A549 (cell line): ENCODE measurements at regions not wholly inside any gene's neighbourhood (a gene's known extent, or its start where the extent isn't known, plus 50 kb on each side); places are given as distances from the start of the nearest gene placed in this dataset.

Source experiments
- ATAC-seq, 2 experiments: fragments of 200-7000 bp in 1 of 2; fragments of >200 bp in 1 of 2; cut with Nextera tagmentation in 1 of 2; cut with Tn5 transposase in 1 of 2; 3 replicates each; pipeline versions ENCODE4 v1.8.0 to v1.9.1; 2018 to 2020; ENCODE audit warnings: mild to moderate bottlenecking in 1 of 2, moderate library complexity in 1 of 2
- CTCF ChIA-PET: fragments of 300-600 bp; sonication (Branson Sonifier 250); formaldehyde crosslinking; extraction: SDS; loops from one replicate; lab custom pipeline; 2021; ENCODE audit warnings: antibody characterized with exemption, inconsistent platforms; lab: Yijun Ruan, JAX
- POLR2A ChIA-PET: fragments of 350-600 bp; formaldehyde crosslinking; extraction: SDS; loops from one replicate; lab custom pipeline; 2021; ENCODE audit warnings: antibody characterized with exemption, inconsistent platforms; lab: Yijun Ruan, JAX
- DNase-seq, 2 experiments: peaks; one replicate each; pipeline versions ENCODE4 v3.0.0 to v3.0.0-alpha.2; 2011 to 2016; ENCODE audit warnings: low read depth in 1 of 2, low spot score in 1 of 2
- FAIRE-seq: peaks from 2 replicates; lab custom pipeline; 2011; peaks lifted over from hg19 to GRCh38; lab: Jason Lieb, UNC
- H3K27ac ChIP-seq, 2 experiments: fragments of >200 bp; sonication (Bioruptor Twin); formaldehyde crosslinking; 3 replicates each; pipeline ENCODE4 v1.5.1; 2016 to 2017
- H3K4me1 ChIP-seq: fragments of >200 bp; sonication (Bioruptor Twin); formaldehyde crosslinking; 3 replicates; pipeline ENCODE4 v1.6.1; 2016
- H3K4me2 ChIP-seq: fragments of >200 bp; sonication (Bioruptor Twin); formaldehyde crosslinking; 3 replicates; pipeline ENCODE4 v1.6.1; 2016
- H3K4me3 ChIP-seq: fragments of >200 bp; sonication (Bioruptor Twin); formaldehyde crosslinking; 3 replicates; pipeline ENCODE4 v1.5.1; 2016
- H3K9me3 ChIP-seq: fragments of >200 bp; sonication (Bioruptor Twin); formaldehyde crosslinking; 3 replicates; pipeline ENCODE4 v1.6.1; 2016
- BHLHE40 ChIP-seq: IDR thresholded peaks from 2 replicates; pipeline ENCODE4 v1.6.1; 2012; ENCODE audit warnings: low read depth, low read length, inconsistent platforms
- CBX8 ChIP-seq: fragments of 200-600 bp; sonication (generic); IDR thresholded peaks from 2 replicates; pipeline ENCODE4 v1.6.1; 2016
- CEBPB ChIP-seq, 2 experiments: fragments of >200 bp in 1 of 2; sonication (Bioruptor Twin) in 1 of 2; formaldehyde crosslinking in 1 of 2; IDR thresholded peaks; 2 replicates each; pipeline ENCODE4 v1.6.1; 2012 to 2016
- CHD2 ChIP-seq: fragments of 150-350 bp; IDR thresholded peaks from 2 replicates; pipeline ENCODE4 v1.6.1; 2014; ENCODE audit warnings: low read length; ENCODE audit not compliant: partially characterized antibody
- CHD4 ChIP-seq: fragments of 200-600 bp; sonication (generic); IDR thresholded peaks from 2 replicates; pipeline ENCODE4 v1.6.1; 2016; ENCODE audit warnings: antibody characterized with exemption, mild to moderate bottlenecking, borderline replicate concordance
- EHMT2 ChIP-seq: fragments of 200-600 bp; sonication (generic); IDR thresholded peaks from 2 replicates; pipeline ENCODE4 v1.6.1; 2016; ENCODE audit warnings: antibody characterized with exemption, low read depth, mild to moderate bottlenecking, moderate library complexity
- EP300 ChIP-seq, 2 experiments: fragments of >200 bp; sonication (Bioruptor Twin); formaldehyde crosslinking; IDR thresholded peaks; 2 replicates in 1 of 2; 3 replicates in 1 of 2; pipeline ENCODE4 v1.6.1; 2016 to 2017
- ESRRA ChIP-seq: fragments of 150-350 bp; IDR thresholded peaks from 2 replicates; pipeline ENCODE4 v1.6.1; 2014; ENCODE audit warnings: mild to moderate bottlenecking, low read length, borderline replicate concordance
- FOSB ChIP-seq: fragments of 250-450 bp; sonication (Bioruptor Pico); IDR thresholded peaks from 2 replicates; pipeline ENCODE4 v1.5.0; 2020; ENCODE audit warnings: mild to moderate bottlenecking, moderate library complexity
- HDAC2 ChIP-seq: fragments of 200-600 bp; sonication (generic); IDR thresholded peaks from 2 replicates; pipeline ENCODE4 v1.6.1; 2016
- HEYL ChIP-seq: fragments of 250-450 bp; sonication (Bioruptor Pico); IDR thresholded peaks from 2 replicates; pipeline ENCODE4 v1.8.0; 2021; ENCODE audit warnings: mild to moderate bottlenecking, moderate library complexity
- HMGXB4 ChIP-seq: fragments of 250-450 bp; sonication (Bioruptor Pico); IDR thresholded peaks from 2 replicates; pipeline ENCODE4 v1.5.0; 2021; ENCODE audit warnings: mild to moderate bottlenecking, moderate library complexity, borderline replicate concordance
- HOXB13 ChIP-seq: fragments of 250-450 bp; sonication (Bioruptor Pico); IDR thresholded peaks from 2 replicates; pipeline ENCODE4 v1.5.0; 2020; ENCODE audit warnings: low read depth, mild to moderate bottlenecking, moderate library complexity
- HOXB5 ChIP-seq: fragments of 250-450 bp; sonication (Bioruptor Pico); IDR thresholded peaks from 2 replicates; pipeline ENCODE4 v1.5.0; 2020; ENCODE audit warnings: mild to moderate bottlenecking, moderate library complexity
- KDM5A ChIP-seq: fragments of 200-600 bp; sonication (generic); IDR thresholded peaks from 2 replicates; pipeline ENCODE4 v1.6.1; 2016; ENCODE audit warnings: antibody characterized with exemption, mild to moderate bottlenecking
- MAX ChIP-seq: IDR thresholded peaks from 2 replicates; pipeline ENCODE4 v1.6.1; 2012
- MAZ ChIP-seq: fragments of 150-350 bp; IDR thresholded peaks from 2 replicates; pipeline ENCODE4 v1.6.1; 2014; ENCODE audit warnings: antibody characterized with exemption, low read depth, low read length, borderline replicate concordance
- NPAS2 ChIP-seq: fragments of 250-450 bp; sonication (Bioruptor Pico); IDR thresholded peaks from 2 replicates; pipeline ENCODE4 v1.8.0; 2022; ENCODE audit warnings: mild to moderate bottlenecking, moderate library complexity, borderline replicate concordance
- PHF8 ChIP-seq: fragments of 200-600 bp; sonication (generic); IDR thresholded peaks from 2 replicates; pipeline ENCODE4 v1.6.1; 2016; ENCODE audit warnings: low read depth, mild to moderate bottlenecking, antibody characterized with exemption, moderate library complexity, borderline replicate concordance
- POLR2A ChIP-seq: IDR thresholded peaks from 2 replicates; pipeline ENCODE4 v1.6.1; 2012; ENCODE audit warnings: mild to moderate bottlenecking, low read length
- RARB ChIP-seq: fragments of 250-450 bp; sonication (Bioruptor Pico); IDR thresholded peaks from 2 replicates; pipeline ENCODE4 v1.8.0; 2021; ENCODE audit warnings: mild to moderate bottlenecking, moderate library complexity
- REST ChIP-seq: fragments of 200-600 bp; sonication (generic); IDR thresholded peaks from 2 replicates; pipeline ENCODE4 v1.6.1; 2016; ENCODE audit warnings: antibody characterized with exemption, mild to moderate bottlenecking, moderate library complexity
- RFX5 ChIP-seq: fragments of 450-650 bp; IDR thresholded peaks from 2 replicates; pipeline ENCODE4 v1.7.1; 2014; ENCODE audit warnings: antibody characterized with exemption, mild to moderate bottlenecking, moderate library complexity
- SMC3 ChIP-seq: fragments of >200 bp; sonication (Bioruptor Twin); formaldehyde crosslinking; IDR thresholded peaks from 3 replicates; pipeline ENCODE4 v1.6.1; 2018; ENCODE audit warnings: inconsistent platforms
- TFCP2L1 ChIP-seq: fragments of 250-450 bp; sonication (Bioruptor Pico); IDR thresholded peaks from 2 replicates; pipeline ENCODE4 v1.5.0; 2021; ENCODE audit warnings: mild to moderate bottlenecking
- ZC3H11A ChIP-seq: fragments of 450-650 bp; IDR thresholded peaks from 2 replicates; pipeline ENCODE4 v1.6.1; 2014; ENCODE audit warnings: antibody characterized with exemption, mild to moderate bottlenecking
- WGBS: methylation state at CpG from one replicate; pipeline ENCODE4 v1.1.6; 2017; ENCODE audit errors: missing lambda C conversion rate; 5-methylcytosine and 5-hydroxymethylcytosine counted together

DNA sequence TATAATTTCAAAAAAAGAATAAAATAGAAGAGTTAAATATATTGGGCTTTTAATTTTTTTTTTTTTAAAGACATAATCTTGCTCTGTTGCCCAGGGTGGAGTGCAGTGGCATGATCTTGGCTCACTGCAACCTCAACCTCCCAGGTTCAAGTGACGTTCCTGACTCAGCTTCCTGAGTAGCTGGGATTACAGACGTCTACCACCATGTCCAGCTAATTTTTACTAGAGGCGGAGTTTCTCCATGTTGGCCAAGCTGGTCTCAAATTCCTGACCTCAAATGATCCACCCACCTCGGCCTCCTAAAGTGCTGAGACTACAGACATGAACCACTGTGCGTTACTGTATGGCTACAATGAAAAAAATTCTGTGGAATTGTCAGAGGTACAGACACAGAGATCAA lies 98.1 kb upstream of the RGPD4 start (continued):
- TF ChIP-seq REST (no peak), FOSB (no peak), HOXB5 (CRISPR knock-in tag) (no peak), EHMT2 (no peak)
- TF ChIP-seq, all 56 proteins: peak for 0

GRCh38 chr2:107729440-107729839 lies 97.3 kb upstream of the RGPD4 start:
- 61% methylated on average over 3 of the region's 3 CpGs for WGBS
- TF ChIP-seq ZC3H11A: no peak
- TF ChIP-seq CHD4: no peak
- TF ChIP-seq HMGXB4 (CRISPR knock-in tag): no peak
- no peak for TF ChIP-seq CHD2
- TF ChIP-seq CBX8: no peak
- no peak for TF ChIP-seq CEBPB (IDR thresholded peaks at IDR 0.05)
- TF ChIP-seq RARB: no peak
- TF ChIP-seq NPAS2 (CRISPR knock-in tag): no peak
- no peak for TF ChIP-seq HEYL (CRISPR knock-in tag)
- no peak for TF ChIP-seq PHF8
- no peak for TF ChIP-seq HOXB13 (CRISPR knock-in tag)
- TF ChIP-seq HDAC2: no peak
- TF ChIP-seq ESRRA: no peak
- no peak for TF ChIP-seq POLR2A
- no peak for TF ChIP-seq FOSB
- DNase-seq: no peak
- peaks cover 4% of the 10 kb centered on the region; the same call in 1 of the 3 replicates for H3K4me1 ChIP-seq
- H3K27ac ChIP-seq: no peak overlapping the region
- POLR2A ChIA-PET: no interaction called here
- FAIRE-seq: no peak
- H3K4me3 ChIP-seq: no peak overlapping the region
- ATAC-seq: no peak
- CTCF ChIA-PET: no interaction called here
- no peaks in the 10 kb centered on the region for H3K9me3 ChIP-seq
- no peak overlapping the region for H3K4me2 ChIP-seq

GRCh38 chr2:107730898-107731297 lies 95.8 kb upstream of the RGPD4 start:
- ChIA-PET CTCF (no interaction called here), POLR2A (no interaction called here)
- 11% methylated on average over 2 of the region's 2 CpGs for WGBS
- no peak for TF ChIP-seq PHF8
- no peak for TF ChIP-seq HOXB5 (CRISPR knock-in tag)
- TF ChIP-seq EHMT2: no peak
- TF ChIP-seq KDM5A: no peak
- no peak for TF ChIP-seq MAX
- no peak for TF ChIP-seq CBX8
- TF ChIP-seq ZC3H11A: no peak
- no peak for TF ChIP-seq CHD2
- TF ChIP-seq SMC3: no peak
- TF ChIP-seq ESRRA: no peak
- TF ChIP-seq RFX5: no peak
- no peak for TF ChIP-seq TFCP2L1 (CRISPR knock-in tag)
- no peak for TF ChIP-seq HEYL (CRISPR knock-in tag)
- TF ChIP-seq MAZ: no peak
- TF ChIP-seq FOSB: no peak
- TF ChIP-seq BHLHE40: no peak
- TF ChIP-seq EP300 (IDR thresholded peaks at IDR 0.05): no peak
- ATAC-seq (no peak), FAIRE-seq (no peak), DNase-seq (no peak)
- H3K4me3 ChIP-seq: no peak overlapping the region
- no peaks in the 10 kb centered on the region for H3K9me3 ChIP-seq
- peaks cover 4% of the 10 kb centered on the region; the same call in 1 of the 3 replicates for H3K4me1 ChIP-seq
- no peak overlapping the region for H3K27ac ChIP-seq
- no peak overlapping the region for H3K4me2 ChIP-seq
